Stimulated activated CD4-positive, alpha-beta T cell treated with anti-CD3 and anti-CD28 coated beads, TNF-alpha, amount 100 ng/mL, for 1 hour (primary cell): ENCODE measurements at regions not wholly inside any gene's neighbourhood (a gene's known extent, or its start where the extent isn't known, plus 50 kb on each side); places are given as distances from the start of the nearest gene placed in this dataset.
"Not testable (repeated sequence)": the region's sequence is repeated elsewhere in the genome, so short reads cannot be mapped to it uniquely, and the experiment has no call there.

Source experiments
- DNase-seq, 3 donors: peaks; one replicate each; pipeline ENCODE4 v3.0.0-alpha.2; 2020; ENCODE audit warnings: low read depth in 3 of 3, low spot score in 1 of 3

DNA sequence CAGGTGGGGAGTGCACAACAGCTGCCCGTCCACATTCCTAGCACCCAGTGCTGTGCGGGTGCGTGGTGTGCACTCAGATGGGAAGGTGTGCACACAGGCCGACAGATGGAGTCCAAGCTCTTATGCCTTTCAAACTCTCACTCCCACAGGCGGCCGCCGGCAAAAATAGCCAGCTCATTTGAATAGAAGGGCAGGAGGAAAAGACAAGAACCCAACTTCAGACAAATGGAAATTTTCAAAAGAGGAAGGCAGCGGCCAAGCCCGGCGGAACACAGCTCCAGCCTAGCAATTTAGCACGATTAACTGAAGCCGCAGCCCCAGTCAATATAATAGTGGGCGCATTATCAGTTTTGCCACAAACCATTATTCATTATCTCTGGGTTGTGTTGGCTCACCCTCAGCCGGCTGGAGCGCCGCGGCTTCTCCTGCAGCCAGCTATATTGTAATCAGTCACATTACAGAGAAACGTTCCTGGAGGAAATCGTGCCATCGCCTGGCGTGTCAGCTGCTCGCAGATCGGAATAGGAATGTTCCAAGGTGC, 103.9 kb upstream of the SEC14L1 start:
- no peak for DNase-seq

DNA sequence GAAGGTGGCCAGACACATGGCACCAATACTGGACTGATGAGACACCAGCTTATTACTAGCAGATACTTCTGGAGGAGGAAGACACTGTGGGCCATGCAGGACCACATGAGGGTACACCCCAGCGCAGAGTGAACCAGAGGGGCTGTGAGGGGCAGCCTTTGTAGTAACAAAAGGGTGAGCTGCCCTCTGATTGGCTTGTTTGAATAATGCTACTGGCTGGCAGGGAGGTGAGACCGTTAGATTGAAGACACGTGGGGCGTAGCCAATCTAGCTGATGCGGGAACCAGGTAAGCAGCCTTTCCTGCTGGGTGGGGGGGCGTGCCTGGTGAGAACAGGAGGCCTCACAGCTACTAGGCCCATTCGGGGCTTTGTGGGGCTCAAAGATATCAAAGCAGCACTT, 102.8 kb upstream of the SEC14L1 start:
- no peak for DNase-seq

DNA sequence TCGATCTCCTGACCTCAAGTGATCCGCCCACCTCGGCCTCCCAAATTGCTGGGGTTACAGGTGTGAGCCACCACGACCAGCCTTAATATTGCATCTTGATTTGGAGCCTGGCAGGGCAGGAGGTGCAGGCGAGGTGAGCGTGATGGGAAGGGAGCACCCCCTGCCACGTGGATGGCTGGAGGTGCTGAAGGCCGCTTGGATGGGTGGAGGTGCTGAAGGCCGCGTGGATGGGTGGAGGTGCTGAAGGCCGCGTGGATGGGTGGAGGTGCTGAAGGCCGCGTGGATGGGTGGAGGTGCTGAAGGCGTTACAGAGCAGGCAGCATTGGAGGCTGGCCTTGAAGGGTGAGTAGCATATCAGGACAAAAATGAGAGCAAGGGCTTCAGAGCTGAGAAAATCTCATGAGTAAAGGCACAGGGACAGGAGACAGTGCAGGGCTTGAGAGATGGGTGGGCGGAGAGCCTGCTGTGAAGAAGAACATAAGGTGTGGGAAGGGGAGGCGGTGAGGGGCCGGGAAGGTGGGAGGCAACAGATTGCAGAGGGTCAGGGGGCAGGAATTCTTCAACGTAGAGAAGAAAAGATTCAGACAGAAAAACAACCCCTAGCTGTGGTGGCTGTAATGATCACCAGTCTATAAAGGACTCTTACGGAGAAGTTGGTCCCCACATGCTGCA, 101.7 kb upstream of the SEC14L1 start:
- DNase-seq: no peak

DNA sequence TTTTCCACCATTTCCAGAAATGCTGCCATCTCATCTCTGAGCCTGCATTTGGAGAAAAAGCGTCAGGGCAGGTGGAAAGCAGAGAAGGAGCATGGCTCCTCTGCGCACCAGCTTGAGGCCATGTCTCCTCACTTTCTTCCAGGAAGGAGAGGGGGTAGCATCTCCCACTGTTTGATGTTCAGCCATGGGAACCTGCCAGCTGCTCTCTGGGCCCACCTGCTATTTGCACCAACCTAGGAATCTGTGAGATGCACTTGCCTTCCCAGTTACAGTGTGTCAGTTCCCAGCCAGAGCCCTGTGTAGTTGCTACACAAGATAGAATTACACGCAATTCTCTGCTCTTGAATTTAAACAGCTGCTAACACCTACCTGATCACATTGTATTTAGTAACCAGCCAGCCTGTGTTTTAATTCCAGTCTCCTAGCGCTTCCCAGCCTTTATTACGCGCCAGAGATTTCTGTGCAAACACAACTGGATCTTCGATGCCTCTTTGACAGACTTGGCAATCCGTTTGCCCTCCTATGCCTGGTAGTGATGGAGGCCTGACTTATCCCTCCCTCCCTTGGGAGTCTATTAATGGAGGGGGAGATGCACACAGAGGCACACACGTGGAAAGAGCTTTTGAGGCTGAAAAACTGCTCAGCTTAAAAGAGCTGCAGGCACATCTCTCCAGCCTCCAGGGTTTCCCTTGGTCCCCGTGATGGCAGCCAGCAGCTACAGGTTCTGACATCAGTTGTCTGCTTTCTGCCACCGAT, 98.1 kb upstream of the SEC14L1 start:
- DNase-seq: no peak

DNA sequence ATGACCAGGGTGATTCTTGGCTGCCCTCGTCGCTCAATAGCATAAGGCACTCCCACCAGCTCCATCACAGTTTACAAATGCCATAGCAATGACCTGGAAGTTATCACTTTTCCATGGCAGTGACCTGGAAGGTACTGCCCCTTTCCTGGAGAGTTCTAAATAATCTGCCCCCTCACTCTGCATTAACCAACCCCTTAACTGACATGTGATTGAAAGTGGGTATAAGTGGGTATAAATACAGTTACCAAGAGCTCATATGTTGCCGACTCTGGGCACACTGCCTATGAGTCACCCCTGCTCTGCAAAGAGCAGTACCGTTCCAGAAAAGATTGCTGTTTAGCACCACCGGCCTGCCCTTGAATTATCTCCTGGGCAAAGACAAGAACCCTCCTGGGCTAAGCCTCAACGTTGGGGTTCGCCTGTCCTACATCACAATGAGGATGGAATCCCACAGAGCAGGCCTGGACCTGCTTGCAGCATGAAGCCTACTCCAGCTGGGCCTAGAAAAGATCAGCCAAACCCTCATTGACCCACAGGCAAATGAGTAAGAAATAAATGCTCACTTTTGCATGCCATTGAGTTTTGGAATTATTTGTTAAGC, 95.2 kb upstream of the SEC14L1 start:
- no peak for DNase-seq

DNA sequence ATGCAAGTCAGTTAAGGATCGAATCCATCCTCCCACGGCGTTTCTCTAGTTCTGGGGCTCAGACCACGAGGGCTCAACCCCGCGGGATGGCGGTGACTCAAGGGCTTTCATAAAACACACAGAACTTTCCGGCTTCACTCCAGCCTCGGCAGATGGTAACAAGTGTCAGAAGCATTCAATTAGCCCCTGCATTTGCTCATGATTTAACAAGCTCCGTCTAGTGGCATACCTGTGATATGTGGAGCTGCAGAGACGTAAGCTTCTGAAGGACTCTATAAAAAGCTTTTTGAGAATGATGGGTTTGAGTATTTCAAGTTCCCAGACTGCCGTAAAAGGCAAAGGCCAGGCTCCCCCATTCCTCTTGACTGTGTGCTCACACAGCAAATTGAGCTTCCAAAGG, 91.3 kb upstream of the SEC14L1 start:
- DNase-seq: no peak

DNA sequence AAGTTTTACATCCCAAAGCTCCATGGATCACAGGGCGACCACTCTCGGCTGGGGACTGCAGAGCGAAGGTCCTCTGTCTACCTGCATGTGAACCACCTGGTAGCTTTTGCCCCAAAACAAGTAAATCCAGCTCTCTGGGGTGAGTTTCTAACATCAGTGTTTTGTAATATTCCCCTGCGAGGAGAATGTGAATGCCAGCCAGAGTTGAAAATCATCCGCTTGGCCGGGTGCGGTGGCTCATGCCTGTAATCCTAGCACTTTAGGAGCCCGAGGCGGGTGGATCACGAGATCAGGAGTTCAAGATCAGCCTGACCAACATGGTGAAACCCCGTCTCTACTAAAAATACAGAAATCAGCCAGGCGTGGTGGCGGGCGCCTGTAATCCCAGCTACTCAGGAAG, 89.9 kb upstream of the SEC14L1 start:
- DNase-seq: not testable (repeated sequence)

DNA sequence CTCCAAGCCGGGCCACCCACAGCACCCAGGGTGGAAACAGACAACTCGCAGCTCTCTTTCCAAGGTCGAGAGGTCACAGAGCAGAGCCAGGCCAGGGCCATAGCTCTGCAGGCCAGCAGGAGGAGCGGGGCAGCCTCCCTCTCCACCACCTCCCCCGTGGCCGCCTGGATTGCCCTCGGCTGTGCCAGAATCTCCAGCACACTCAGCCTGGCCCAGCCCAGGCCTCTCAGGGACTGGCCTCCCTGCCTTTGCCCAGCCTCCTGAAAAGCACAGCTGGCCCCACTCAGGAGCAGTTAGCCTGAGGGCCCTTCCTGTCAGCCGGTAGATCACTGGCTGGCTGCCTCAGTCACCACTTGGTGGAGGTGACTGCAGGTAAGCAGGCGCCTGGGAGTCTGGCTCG, 85.8 kb upstream of the SEC14L1 start:
- DNase-seq: no peak

DNA sequence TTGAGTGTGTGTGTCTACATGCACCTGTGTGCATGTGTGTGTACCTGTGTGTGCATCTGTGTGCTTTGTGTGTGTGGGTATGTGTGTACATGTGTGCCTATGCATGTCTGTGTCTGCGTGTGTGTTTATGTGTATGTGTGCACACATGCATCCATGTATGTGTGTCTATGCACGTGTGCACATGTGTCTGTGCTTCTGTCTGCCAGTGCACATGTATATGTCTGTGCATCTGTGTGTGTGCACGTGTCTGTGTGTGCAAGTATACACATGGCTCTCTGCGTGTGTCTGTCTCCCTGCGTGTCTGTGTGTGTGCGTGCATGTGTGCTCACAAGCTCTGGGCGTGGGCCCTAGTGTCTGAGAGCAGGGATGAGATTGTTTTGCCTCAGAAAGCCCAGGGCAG, 85.3 kb upstream of the SEC14L1 start:
- DNase-seq: no peak

DNA sequence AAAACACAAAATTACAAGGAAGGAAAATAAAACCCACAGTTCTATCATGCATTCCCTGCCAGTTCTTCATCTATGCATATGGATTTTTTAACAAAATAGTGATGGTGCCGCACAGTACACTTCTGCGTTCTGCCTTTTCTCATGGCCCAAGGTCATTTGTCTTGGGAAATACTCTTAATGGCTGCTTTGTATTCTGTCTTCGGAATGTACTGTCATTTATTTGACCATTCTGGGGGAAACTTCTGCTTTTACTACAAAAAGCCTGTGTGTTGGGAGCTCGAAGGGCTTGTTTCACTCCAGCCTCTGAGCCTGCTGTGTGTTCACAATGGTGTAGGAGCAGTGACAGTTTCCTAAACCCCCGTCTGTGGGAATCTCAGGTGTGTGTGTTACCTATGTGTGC, 82.8 kb upstream of the SEC14L1 start:
- DNase-seq: no peak

DNA sequence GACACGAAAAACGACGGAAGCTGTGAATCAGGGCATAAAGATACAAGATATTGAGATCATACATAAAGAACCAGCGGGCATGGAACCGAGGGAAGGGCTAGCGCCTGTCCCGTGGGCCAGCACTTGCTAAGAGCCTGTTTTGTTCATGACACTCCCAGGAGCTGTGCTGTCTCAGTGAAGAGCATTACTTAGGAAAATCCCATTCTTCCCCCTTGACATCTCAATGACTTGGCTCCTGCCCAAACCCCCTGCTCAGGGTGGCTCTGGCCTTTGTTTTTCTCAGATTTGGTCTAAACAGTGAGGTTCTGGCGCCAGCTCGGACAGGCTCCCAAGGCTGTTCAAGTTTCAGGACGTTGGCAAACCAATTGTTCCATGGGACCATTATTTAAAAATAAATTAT, 79.1 kb upstream of the SEC14L1 start:
- DNase-seq: no peak

DNA sequence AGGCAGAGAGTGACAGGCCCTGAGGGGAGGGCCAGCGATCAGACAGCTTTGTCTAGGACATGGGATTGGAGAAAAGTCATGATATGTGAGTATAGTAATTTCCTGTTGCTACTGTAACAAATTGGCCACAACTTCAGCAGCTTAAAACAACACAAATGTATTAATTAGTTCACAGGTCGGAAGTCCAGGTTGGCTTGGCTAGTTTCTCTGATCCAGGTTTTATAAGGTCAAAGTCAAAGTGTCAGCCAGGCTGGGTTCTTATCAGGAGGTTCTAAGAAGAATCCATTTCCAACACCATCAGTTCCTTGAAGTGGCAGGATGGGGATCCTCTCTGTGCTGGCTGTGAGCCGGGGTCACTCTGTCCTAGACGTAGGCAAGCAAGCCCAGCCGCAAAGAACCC, 76.2 kb upstream of the SEC14L1 start:
- no peak for DNase-seq

DNA sequence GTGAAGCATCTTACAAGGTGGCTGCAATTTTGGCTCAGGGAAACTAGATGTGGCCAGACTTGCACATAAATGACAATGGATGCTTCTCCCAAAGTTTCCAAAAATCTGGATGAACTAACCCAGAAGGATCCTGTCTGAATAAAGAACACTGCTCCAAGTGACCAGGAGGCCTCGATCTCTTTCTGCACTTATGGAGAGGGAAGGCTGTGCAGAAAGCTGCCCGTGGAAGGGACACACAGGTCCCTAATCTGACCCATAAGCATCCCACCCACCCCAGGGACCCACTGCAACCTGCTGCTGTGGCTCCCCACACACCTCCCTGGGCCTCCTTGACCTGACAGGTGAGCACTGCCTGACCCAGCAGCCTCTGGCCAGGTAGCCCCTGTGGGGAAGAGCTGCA, 74.6 kb upstream of the SEC14L1 start:
- no peak for DNase-seq

DNA sequence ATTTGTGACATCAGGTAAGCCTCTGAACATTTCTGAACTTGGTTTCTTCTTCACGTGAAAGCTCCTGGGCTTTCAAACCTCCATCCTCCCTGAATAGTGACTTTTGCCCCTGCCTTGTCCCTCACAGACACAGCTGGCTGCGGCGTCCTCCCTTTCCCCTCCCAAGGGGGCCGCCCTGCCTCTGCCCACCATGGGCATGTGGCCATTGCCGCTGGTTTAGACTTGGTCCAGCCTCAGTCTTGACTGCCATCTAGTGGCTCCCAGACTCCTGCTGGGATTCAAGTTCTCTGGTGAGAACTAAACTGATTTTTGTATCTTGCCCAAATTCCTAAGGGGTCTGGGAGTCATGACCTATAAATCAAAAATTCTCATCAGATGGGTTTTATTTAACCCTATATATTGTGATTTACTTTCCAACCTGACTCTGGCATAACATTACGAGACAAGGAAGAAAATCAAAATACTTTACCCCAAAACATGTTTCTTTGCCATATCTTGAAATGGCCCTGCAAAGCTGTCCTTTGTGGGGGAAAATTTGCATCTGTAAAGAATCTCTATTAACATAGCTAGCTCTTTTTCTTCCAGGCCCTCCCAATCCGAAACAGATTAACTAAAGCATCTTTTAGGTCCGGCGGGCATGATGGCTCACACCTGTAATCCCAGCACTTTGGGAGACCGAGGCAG, 73.9 kb upstream of the SEC14L1 start:
- not testable (repeated sequence) for DNase-seq

DNA sequence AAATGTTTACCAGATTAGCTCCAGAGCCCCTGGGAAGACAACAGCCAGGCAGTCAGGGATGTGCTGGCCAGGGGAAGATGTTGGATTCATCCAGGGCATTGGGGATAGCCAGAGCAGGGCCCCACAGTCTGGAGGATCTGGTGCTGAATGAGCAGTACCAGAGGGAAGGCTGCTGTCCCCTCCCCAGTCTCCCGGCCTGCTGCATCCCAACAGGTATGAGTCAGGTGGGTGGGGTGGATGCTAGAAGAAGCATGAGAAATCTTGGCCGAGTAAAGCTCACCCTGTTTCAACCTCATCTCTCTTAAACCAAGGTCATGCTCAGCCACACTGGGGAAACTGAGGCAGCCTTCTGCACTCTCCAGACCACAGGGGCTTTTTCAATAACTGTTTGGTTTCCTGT, 71.9 kb upstream of the SEC14L1 start:
- DNase-seq: no peak

DNA sequence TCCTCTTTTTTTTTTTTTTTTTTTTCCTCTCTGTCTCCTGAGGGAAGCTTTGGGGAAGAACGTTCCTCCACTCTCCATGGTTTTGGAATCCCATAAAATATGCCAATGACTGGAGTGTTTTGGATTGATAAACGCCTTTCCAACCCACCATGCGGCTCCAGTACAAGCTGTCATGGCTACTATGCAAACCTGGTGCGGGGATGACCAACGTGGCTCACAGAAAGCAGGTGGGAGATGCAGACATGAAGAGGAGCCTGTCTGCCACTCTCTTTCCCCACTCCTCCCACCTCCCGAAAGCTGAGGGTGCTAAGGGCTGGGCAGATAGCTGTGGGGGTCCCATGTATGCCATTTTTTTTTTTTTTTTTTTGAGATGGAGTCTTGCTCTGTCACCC, 69.9 kb upstream of the SEC14L1 start:
- DNase-seq: no peak

DNA sequence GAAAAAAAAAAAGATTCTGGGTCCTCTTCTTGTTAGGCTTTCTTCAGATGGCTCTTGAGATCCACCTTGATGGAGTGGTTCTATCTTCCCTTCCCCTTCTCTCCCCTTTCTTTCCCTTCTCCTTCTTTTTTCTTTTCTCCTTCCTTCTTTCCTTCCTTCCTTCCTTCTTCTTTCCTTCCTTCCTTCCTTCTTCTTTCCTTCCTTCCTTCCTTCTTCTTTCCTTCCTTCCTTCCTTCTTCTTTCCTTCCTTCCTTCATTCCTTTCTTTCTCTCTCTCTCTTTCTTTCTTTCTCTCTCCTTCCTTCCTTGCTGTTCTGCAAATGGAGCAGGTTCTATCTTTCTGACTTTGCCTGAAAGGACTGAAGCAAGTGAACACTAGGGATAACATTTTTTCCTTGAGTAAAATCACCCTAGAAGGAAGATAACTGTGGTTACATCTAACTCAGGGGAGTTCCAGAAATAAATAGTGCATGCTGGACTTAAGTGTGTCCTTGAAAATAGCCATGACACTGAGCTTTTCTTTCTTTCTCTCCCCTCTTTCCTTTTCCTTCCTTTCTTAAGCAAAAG, 68.8 kb upstream of the SEC14L1 start:
- DNase-seq: no peak

DNA sequence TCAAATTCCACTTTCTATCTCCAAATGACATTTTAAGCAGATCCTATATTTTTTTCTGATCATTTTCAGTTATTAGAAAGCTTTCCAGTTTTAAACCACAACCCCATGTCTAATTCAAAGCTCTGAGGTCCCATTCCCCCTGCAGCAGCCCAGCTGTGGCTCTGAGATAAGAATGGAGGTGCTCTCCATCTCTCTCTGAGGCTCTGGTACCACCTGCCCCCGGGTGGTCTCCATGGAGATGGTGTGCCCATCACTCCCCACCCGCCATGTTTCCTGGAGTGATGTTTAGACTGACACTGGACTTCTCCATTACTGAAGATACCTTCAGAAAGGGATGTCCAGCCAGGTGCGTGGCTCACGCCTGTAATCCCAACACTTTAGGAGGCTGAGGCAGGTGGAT, 68.1 kb upstream of the SEC14L1 start:
- no peak for DNase-seq

DNA sequence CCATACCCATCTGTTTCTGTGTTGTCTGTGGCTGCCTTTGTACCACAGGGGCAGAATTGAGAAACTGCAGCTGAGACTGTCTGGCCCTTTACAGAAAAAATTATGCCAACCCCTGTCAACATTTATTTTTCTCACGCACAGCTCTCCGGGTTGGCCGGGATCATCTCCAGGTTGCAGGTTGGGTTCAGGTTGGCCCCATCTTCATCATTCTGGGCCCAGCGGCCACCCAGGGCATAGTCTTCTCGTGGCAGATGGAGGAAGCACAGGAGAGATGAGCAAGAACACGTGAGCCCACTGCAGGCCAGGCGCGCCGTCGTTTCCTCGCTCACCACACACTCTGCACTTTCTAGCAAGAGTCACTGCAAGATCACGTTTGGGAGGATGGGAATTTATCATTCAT, 66.1 kb upstream of the SEC14L1 start:
- no peak for DNase-seq

DNA sequence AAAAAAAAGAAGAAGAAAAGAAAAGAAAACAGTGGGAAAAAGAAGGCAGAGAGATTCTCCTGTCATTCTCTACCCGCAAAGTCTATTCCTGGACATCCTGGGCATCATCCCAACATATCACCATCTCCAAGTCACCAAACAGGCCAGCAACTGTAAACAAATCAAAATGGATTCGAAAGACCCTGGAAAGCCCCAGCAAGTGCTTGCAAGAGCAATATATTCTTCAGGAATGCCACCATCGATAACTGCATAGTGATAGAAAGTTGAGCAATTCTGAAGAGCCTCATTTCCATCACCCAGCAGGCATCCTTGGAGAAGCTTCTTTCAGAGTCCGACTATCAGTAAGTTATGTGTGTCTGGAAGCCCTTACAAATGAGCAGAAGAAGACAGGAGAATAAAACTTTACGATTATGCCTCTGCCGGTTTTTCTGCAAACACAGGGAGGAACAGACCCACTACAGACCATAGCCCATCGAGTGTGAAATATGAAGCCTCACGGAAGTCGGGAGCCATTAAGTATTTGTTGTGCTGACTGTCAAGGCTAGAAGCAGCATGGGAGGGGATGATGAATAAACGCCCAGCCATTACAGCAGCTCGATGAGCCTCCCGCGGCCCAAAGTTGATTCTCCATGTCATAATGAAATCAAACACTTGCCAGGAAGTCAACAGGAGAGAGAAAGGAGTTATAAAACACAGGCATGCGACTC, 64.5 kb upstream of the SEC14L1 start:
- no peak for DNase-seq

DNA sequence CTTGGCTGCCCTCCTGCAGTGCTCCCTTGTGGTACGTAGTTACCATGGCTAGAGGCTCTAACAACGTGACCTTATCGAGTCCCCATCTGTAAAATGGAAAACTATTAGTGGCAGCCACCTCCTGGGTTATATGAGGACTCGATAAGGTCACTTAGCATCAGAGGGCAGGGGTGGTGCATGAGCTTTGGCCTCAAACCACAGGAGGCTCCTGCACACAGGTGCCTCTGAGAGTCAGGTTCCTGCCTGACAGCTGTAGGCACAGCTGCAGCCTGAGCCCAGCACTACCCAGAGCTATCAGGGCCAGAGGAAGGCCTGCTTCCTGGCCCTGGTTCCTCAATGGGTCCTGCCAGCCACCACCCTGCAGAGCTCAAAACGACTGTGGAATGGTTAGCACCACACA, 57.2 kb upstream of the SEC14L1 start:
- no peak for DNase-seq
